ENCODE measurements at regions not wholly inside any gene's neighbourhood (a gene's known extent, or its start where the extent isn't known, plus 50 kb on each side); places are given as distances from the start of the nearest gene placed in this dataset.

- Histone ChIP-seq H3K4me3 (no peak overlapping the region), H3K27ac (no peak overlapping the region), H3K9me3 (ENCODE audit: low read depth) (no peaks in the 10 kb centered on the region), H4K20me1 (ENCODE audit: low read depth) (no peaks in the 10 kb centered on the region), H3K36me3 (no peaks in the 10 kb centered on the region), H3K4me1 (peaks cover 7% of the 10 kb centered on the region), H3K4me2 (no peak overlapping the region), H3K79me2 (ENCODE audit: low read depth) (no peaks in the 10 kb centered on the region), H3K27me3 (no peaks in the 10 kb centered on the region), H3F3A (ENCODE audit: low read depth) (no peaks in the 10 kb centered on the region), H2AFZ (replicated peaks) (no peak overlapping the region), H3K9ac (no peak overlapping the region)
- Mint-ChIP-seq H3K4me1 (no peaks in the 10 kb centered on the region), H3K27me3 (ENCODE audit: insufficient read depth, low read depth) (no peaks in the 10 kb centered on the region), H3K36me3 (peaks cover 2% of the 10 kb centered on the region), H3K9me3 (no peaks in the 10 kb centered on the region), H3K27ac (no peak overlapping the region), H3K4me3 (no peak overlapping the region)
- DNase-seq (ENCODE audit: low spot score), result no peak
- no peak for TF ChIP-seq EZH2phosphoT487 (IDR thresholded peaks at IDR 0.05)
- no peak for TF ChIP-seq EZH2 (IDR thresholded peaks at IDR 0.05)
- TF ChIP-seq CTCF (IDR thresholded peaks at IDR 0.05), result no peak
Measured at GRCh38 chr3:38980938-38981337, 70.8 kb downstream of the SCN11A start.

DNA sequence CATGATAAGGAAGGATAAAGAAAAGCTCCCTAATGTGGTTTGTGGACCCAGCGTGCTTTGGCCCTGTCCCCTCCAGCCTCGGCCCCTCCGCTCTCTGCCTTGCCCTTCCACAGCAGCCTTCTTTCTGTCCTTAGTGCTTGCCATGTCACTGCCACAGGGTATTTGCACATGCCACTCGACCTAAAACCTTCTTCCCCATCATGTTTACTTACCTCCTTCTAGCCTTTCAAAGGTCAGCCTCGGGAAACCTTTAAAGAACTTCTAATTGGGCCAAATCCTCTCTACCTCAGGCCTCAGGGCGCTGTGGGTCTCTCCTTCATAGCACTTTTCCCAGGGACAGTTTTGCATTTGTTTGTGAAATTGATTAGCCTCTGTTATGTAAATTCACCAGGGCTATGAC lies 73.0 kb downstream of the SCN11A start:
- H3F3A ChIP-seq (ENCODE audit: low read depth), result no peaks in the 10 kb centered on the region
- H4K20me1 ChIP-seq (ENCODE audit: low read depth), result no peaks in the 10 kb centered on the region
- no peak overlapping the region for H3K4me2 ChIP-seq
- H3K79me2 ChIP-seq (ENCODE audit: low read depth), result no peaks in the 10 kb centered on the region
- Mint-ChIP-seq H3K9me3 (no peaks in the 10 kb centered on the region), H3K4me3 (no peak overlapping the region), H3K27ac (no peak overlapping the region), H3K4me1 (no peaks in the 10 kb centered on the region), H3K27me3 (ENCODE audit: insufficient read depth, low read depth) (no peaks in the 10 kb centered on the region), H3K36me3 (peaks cover 2% of the 10 kb centered on the region)
- no peak overlapping the region for H3K9ac ChIP-seq
- H3K27ac ChIP-seq, result no peak overlapping the region
- H2AFZ ChIP-seq (replicated peaks), result no peak overlapping the region
- TF ChIP-seq CTCF (IDR thresholded peaks at IDR 0.05) (no peak), EZH2phosphoT487 (IDR thresholded peaks at IDR 0.05) (no peak), EZH2 (IDR thresholded peaks at IDR 0.05) (no peak)
- no peaks in the 10 kb centered on the region for H3K27me3 ChIP-seq
- no peak for DNase-seq (ENCODE audit: low spot score)
- H3K36me3 ChIP-seq, result no peaks in the 10 kb centered on the region
- H3K9me3 ChIP-seq (ENCODE audit: low read depth), result no peaks in the 10 kb centered on the region
- H3K4me1 ChIP-seq, result peaks cover 7% of the 10 kb centered on the region
- H3K4me3 ChIP-seq, result no peak overlapping the region

GRCh38 chr3:38970851-38971638 lies 80.7 kb downstream of the SCN11A start:
- no peaks in the 10 kb centered on the region for H3K27me3 Mint-ChIP-seq (ENCODE audit: insufficient read depth, low read depth)
- TF ChIP-seq EZH2 (IDR thresholded peaks at IDR 0.05), result no peak
- no peak for TF ChIP-seq EZH2phosphoT487 (IDR thresholded peaks at IDR 0.05)
- no peak for TF ChIP-seq CTCF (IDR thresholded peaks at IDR 0.05)
- DNase-seq (ENCODE audit: low spot score), result no peak
- Histone ChIP-seq H2AFZ (replicated peaks) (no peak overlapping the region), H3K4me2 (no peak overlapping the region), H3K27ac (no peak overlapping the region), H3K9me3 (ENCODE audit: low read depth) (no peaks in the 10 kb centered on the region), H3K4me3 (no peak overlapping the region), H3F3A (ENCODE audit: low read depth) (no peaks in the 10 kb centered on the region), H3K27me3 (no peaks in the 10 kb centered on the region), H3K9ac (no peak overlapping the region), H4K20me1 (ENCODE audit: low read depth) (no peaks in the 10 kb centered on the region), H3K36me3 (no peaks in the 10 kb centered on the region), H3K4me1 (peaks cover 8% of the 10 kb centered on the region), H3K79me2 (ENCODE audit: low read depth) (no peaks in the 10 kb centered on the region)
- no peaks in the 10 kb centered on the region for H3K36me3 Mint-ChIP-seq
- no peaks in the 10 kb centered on the region for H3K9me3 Mint-ChIP-seq
- no peak overlapping the region for H3K4me3 Mint-ChIP-seq
- H3K4me1 Mint-ChIP-seq, result peaks cover 20% of the 10 kb centered on the region
- no peak overlapping the region for H3K27ac Mint-ChIP-seq

Data from neural progenitor cell (in vitro differentiated cells).